GM19397 (cell line): ENCODE measurements at regions not wholly inside any gene's neighbourhood (a gene's known extent, or its start where the extent isn't known, plus 50 kb on each side); places are given as distances from the start of the nearest gene placed in this dataset.
"Not testable (repeated sequence)": the region's sequence is repeated elsewhere in the genome, so short reads cannot be mapped to it uniquely, and the experiment has no call there.

ENCODE experiments used
- ATAC-seq: cut with Tn5 transposase; IDR thresholded peaks from one replicate; pipeline ENCODE4 v1.9.1; 2021; ENCODE audit warnings: mild to moderate bottlenecking, moderate library complexity; ENCODE audit not compliant: unreplicated experiment

DNA sequence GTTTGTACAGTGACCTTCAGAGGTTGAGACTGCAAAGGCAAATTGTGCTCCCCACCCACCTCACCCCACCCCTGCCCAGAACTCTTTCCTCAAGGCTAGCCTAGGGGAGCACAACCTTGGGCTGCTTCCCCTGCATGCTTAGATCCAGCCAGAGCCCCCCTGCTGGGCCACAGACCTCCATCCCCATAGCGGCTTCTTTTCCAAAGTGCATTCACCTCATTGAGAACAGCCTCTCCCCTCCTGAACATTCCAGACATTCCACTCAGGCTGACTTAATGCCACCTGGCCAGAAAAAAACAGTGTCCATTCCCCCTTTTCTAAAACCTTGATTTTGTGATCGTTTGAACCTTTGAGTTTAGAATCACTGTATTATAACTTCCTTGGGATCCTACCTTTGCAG, 124.4 kb upstream of the TOPAZ1 start:
- no peak for ATAC-seq

DNA sequence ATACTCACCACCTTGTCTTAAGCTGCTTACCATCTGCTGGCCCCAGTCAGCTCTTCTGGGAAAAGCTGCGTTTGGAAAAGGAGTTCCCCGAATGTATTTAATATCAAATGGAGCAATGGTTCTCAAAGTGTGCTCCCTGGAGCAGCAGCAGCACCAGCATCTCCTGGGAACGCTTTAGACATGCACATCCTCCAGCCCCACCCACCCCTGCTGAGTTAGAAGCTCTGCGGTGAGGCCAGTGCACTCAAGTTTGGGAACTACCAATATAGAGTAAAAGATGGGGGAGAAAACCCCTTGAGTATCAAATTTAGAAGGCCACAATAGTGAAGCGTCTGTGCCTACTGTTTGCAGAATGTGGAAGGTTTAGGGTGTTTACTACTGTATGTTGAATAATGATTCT, 124.0 kb upstream of the TOPAZ1 start:
- ATAC-seq, result no peak

- ATAC-seq, result no peak
These were observed 120.7 kb upstream of the TOPAZ1 start for GRCh38 chr3:44120721-44121582.

- no peak for ATAC-seq
These were observed 116.4 kb upstream of the TOPAZ1 start for GRCh38 chr3:44125246-44125645.

DNA sequence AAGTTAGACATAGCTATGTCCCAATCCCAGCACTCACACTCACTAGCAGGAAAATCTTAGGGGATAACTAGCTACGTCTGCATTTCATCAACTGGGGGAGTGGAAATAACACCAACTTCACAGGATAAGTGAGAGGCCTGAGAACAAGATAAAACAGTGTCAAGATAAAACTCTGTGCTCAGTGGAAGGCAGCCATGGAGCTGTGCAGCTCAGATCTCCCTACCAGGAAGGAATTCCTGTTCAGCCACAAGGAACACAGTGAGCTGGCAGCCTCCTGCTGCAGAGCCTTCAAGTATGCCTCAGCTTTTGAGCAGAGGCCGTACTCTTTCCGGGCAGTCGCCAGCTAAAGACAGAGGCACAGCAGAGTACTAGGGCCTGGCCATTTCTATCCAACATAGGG, 115.8 kb upstream of the TOPAZ1 start:
- no peak for ATAC-seq

- ATAC-seq, result no peak
These were observed 113.5 kb upstream of the TOPAZ1 start for GRCh38 chr3:44128057-44128775.

GRCh38 chr3:44130249-44130648, 111.4 kb upstream of the TOPAZ1 start:
- no peak for ATAC-seq

GRCh38 chr3:44132061-44132460, 109.6 kb upstream of the TOPAZ1 start:
- no peak for ATAC-seq

- ATAC-seq, result no peak
These were observed 109.1 kb upstream of the TOPAZ1 start for GRCh38 chr3:44132593-44132992.

- no peak for ATAC-seq
These were observed 105.3 kb upstream of the TOPAZ1 start for GRCh38 chr3:44136421-44136820.

GRCh38 chr3:44146073-44146472, 95.6 kb upstream of the TOPAZ1 start:
- ATAC-seq, result no peak

DNA sequence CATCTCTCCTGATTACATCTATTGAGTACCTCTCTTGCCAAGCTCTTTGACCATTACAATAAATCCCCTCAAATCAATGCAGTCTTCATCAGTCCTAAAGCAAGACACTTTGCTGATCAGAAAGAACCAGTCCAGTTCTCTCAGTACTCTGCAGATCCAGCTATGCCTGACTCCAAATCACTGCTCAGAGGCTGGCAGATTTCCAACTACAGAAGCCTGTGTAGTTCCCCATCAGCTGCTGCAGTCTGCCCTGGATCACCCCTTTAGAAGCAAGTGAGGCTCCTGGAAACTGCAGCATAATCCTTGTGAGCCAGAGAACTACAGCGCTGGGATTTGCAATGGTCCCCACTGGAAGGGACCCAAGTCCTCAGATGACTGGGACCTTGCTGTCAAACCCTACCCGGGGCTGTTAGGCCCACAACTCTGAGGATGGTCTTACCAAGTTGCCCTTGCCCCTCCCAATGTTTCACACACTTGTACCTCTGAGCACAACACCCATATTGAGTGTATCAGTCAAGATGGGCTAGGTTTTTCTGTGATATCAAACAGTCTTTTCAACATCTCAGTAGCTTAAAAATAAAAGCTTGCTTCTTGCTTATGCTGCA, 81.9 kb upstream of the TOPAZ1 start:
- ATAC-seq, result no peak

DNA sequence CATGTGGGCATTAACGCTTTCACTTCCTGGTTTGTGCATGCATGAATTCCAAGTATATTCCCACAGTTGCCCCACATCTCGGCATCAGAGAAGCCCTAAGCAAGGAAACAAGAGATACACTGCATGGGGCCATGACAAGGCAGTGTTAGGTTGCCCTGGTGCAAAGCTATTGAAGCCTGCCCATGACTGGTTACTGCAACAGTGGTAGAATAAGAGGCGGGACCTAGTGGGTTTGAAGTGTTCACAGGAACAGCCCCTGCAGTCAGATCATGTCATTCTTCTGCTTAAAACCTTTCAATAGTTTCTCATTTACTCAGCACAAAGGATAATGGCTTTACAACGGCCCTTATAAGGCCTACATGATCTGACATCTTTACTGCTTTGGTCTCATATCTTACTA, 80.9 kb upstream of the TOPAZ1 start:
- ATAC-seq, result no peak

DNA sequence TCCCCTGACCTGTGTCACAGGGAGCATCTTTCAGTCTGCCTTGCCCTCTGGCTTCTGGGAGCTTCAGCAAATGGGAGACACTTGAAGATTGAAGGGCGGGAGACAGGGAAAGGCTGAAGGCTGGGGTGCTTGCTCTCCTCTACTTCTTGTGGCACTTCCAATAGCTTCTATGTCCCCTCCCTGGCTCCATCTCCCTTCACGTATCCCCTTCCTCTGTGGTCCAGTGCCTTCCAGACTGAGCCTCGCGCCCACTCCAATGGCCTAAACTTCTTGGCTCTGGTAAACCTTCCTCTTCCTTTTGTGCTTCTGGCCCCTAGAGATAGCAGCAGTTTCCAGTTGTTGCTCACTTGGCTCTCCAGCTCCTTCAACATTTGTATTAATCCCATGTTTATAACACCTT, 69.8 kb upstream of the TOPAZ1 start:
- ATAC-seq, result no peak

DNA sequence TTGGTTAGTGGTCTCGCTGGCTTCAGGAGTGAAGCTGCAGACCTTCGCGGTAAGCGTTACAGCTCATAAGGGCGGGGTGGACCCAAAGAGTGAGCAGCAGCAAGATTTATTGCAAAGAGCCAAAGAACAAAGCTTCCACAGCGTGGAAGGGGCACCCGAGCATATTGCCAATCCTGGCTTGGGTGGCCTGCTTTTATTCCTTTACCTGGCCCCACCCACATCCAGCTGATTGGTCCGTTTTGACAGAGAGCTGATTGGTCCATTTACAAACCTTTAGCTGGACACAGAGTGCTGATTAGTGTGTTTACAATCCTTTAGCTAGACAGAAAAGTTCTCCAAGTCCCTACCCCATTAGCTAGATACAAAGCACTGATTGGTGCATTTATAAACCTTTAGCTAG, 69.0 kb upstream of the TOPAZ1 start:
- ATAC-seq, result not testable (repeated sequence)

- no peak for ATAC-seq
These were observed 68.4 kb upstream of the TOPAZ1 start for GRCh38 chr3:44173263-44173662.

DNA sequence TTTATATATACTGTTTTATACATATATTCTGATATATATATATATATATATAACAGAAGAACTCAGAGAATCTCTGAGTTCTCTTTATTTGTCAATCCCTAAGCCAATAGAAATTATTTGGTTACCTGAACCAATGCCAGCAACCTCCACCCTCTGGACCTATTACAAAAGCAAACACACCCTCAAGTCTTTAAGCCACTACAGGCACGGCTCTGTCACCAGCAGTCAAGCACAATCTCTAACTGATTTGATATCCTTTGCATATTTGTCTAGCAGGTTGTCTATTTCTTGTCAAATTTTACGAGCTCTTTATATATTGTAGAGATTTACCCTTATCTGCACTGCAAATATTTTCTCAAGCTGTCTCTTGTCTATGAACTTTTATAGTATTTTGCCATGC, 66.6 kb upstream of the TOPAZ1 start:
- ATAC-seq, result no peak

DNA sequence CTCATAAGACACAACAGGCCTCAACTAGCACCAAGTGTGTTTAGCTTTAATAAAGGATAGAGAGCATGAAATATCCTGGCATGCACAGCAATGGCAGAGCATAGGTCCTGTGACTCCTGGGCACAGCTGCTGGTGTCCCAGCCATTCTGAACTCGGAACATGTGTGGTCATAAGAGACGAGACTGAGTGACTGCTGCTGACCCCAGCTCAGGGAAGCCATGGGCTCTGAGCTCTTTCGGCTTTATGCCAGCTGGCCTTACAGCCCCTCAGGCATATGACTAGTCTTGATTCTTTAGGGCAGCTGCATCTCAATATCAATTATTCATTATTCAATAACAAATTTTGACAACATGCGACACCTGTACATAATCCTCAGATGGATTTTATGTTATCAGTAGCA, 62.4 kb upstream of the TOPAZ1 start:
- ATAC-seq, result no peak

DNA sequence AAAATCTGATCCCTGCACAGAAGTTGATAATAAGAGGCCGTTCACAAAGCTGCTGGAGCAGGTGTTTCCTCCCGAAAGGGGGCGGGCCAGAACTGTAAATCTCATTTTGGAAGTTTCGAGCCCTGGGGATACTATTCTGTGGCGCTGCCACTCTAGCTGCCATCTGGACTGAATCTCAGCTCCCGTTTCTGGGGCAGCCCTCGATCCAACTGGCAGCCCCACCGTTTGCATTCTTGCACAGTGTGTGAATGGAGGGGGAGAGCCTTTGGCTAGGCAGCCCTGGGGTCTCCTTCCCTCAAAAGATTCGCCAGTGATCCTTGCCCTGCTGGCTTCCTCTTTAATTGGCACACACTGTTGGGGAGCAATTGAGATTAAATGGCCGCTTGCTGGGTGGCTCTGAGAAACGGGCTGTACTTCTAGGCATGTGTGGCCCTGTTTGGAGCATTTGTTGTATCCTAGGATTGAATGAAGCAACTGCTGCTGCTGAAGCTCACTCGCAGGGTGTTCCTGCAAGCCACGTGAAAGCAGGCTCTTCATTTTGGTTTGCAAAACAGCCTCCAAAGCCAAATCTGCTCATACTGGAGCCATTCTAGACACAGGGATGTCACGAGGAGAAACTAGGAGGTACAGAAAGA, 57.2 kb upstream of the TOPAZ1 start:
- ATAC-seq, result no peak

DNA sequence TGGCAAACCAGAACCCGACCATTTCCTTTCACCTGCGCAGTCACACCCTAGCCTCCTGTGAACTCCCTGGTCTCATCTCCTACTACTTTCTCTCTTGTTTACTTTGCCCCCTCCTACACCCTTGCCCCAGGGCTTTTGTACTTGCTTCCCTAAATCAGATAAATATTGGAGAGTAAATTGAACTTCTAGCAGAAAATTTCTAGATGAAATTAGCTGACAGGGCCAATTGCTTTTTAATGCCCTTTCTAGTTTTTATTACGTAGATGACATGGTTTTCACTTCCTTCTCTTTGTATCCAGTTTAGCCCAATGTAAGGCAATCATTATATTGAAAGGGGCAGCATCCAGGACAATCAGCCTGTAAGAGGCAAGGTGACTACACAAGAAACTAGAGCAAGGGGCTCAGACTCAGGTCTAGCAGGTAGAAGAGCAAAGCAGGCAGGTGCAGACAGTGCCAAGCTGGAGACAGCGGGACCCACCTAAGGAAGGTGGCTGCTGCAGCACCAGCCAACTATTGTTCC, 56.2 kb upstream of the TOPAZ1 start:
- ATAC-seq, result no peak

- no peak for ATAC-seq
These were observed 55.5 kb upstream of the TOPAZ1 start for GRCh38 chr3:44186111-44186672.
